Body of pancreas (tissue), 4 donors: ENCODE measurements at regions not wholly inside any gene's neighbourhood (a gene's known extent, or its start where the extent isn't known, plus 50 kb on each side); places are given as distances from the start of the nearest gene placed in this dataset.

Experiments
- POLR2A ChIP-seq, 3 donors: fragments of 450-650 bp; IDR thresholded peaks; one replicate each; pipeline ENCODE4 v1.6.1; 2016; ENCODE audit warnings: antibody characterized with exemption in 3 of 3, mild to moderate bottlenecking in 2 of 3
- TF ChIP-seq, protein P1 (sequence below), 7 experiments: fragments of 450-650 bp in 4 of 7; fragments of 200-600 bp in 3 of 7; sonication (generic) in 3 of 7; IDR thresholded peaks; one replicate each; pipeline ENCODE4 v1.5.1; 2016 to 2019; ENCODE audit warnings: antibody characterized with exemption in 7 of 7

DNA sequence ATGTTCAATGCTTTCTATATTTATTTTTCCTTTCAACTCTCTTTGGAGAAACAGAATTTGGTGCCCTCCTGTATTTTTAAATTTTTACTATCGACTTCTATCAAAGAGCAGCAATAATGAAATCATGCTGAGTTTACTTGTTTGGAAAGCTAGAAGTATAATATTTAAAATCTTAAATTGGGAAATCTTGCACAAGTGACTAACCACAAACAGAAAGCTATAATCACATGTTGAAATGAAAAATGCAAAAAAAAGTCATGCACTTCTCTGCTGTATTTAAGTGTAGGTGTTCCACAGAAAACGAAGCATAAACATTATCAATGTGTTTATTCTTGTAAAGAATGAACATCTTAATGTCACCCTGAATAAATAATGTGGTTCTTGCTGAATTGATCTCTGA lies 306.1 kb downstream of the PCDH18 start:
- TF ChIP-seq, protein P1, sequence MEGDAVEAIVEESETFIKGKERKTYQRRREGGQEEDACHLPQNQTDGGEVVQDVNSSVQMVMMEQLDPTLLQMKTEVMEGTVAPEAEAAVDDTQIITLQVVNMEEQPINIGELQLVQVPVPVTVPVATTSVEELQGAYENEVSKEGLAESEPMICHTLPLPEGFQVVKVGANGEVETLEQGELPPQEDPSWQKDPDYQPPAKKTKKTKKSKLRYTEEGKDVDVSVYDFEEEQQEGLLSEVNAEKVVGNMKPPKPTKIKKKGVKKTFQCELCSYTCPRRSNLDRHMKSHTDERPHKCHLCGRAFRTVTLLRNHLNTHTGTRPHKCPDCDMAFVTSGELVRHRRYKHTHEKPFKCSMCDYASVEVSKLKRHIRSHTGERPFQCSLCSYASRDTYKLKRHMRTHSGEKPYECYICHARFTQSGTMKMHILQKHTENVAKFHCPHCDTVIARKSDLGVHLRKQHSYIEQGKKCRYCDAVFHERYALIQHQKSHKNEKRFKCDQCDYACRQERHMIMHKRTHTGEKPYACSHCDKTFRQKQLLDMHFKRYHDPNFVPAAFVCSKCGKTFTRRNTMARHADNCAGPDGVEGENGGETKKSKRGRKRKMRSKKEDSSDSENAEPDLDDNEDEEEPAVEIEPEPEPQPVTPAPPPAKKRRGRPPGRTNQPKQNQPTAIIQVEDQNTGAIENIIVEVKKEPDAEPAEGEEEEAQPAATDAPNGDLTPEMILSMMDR (IDR thresholded peaks at IDR 0.05): no peak
- TF ChIP-seq POLR2A (IDR thresholded peaks at IDR 0.05): no peak
